ENCODE measurements at regions not wholly inside any gene's neighbourhood (a gene's known extent, or its start where the extent isn't known, plus 50 kb on each side); places are given as distances from the start of the nearest gene placed in this dataset.

DNA sequence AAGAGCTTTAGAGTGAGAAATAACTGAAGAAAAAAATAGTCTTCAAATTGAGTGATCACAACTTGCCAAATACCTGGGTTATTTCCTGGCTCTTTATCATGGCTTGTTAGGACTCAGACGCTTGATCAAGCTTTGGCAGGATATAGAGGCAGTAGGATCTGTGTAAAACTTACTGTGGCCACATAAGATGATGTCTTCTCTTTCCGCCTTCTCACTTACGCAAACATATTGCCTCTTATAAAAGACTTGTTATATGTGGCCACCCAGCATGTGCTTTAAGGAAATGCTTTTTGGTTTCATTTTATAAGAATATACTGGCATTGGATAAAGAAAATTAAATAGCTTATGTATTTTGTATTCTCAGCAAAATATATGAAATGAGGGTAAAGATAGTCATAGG, 101.8 kb upstream of the AKIRIN2 start:
- DNase-seq (ENCODE audit: low read depth): no peak

DNA sequence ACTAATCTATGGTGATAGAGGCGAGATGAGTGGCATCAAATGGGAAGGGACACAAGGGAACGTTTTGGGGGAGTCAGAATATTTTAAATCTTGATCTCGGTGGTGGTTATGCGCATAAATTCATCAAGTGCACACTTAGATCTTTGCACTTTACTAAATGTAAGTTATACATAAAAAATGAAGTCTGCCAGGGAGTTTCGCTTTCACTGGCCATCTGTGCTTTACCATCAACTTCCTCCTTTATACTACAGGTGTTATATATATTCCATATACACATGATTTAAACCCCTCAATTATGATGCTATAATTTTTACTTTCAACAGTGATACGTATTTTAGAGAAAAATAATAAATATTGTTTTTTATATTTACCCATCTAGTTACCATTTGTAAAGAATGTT, 97.6 kb upstream of the AKIRIN2 start:
- no peak for DNase-seq (ENCODE audit: low read depth)

- no peak for DNase-seq (ENCODE audit: low read depth)
Measured at GRCh38 chr6:87798393-87799278, 96.6 kb upstream of the AKIRIN2 start.

- DNase-seq (ENCODE audit: low read depth): no peak
Measured at GRCh38 chr6:87794922-87795885, 93.2 kb upstream of the AKIRIN2 start.

DNA sequence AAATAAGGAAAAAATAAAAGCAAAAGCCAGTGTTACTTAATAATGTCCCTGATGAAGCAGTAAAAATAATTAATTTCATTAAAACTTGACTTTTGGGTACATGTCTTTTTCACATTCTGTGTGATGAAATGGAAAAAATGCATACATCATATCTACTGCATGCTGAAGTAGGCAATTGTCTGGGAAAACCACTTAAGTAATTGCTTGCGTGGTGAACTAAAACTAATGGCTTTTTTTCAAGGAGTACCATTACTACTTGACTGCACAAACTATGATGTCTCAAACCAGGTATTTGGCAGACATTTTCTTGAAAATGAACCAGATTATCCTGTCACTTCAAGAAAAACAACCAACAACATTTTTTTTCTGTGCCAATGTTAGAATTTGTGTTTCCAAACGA, 91.3 kb upstream of the AKIRIN2 start:
- DNase-seq (ENCODE audit: low read depth): no peak

GRCh38 chr6:87791982-87792381, 89.9 kb upstream of the AKIRIN2 start:
- DNase-seq (ENCODE audit: low read depth): no peak

GRCh38 chr6:87791485-87791884, 89.5 kb upstream of the AKIRIN2 start:
- no peak for DNase-seq (ENCODE audit: low read depth)

DNA sequence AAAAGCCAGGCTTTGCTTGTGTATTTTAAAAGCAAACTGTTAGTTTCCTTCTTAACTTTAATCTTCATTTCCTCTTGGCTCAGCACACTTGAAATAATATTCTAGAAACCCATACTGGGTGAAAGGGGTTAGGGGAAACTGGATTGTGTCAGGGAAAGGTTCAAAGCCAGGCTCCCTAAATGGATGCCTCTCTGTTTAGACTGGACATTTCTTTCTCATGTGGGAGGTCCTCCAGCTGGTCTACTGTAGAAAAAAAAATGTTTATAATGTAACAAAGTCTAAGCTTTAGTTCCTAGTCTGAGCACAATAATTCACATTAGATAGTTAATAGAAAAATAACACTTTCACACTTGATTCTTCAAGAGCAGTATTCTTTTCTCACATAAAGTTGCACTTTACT, 89.0 kb upstream of the AKIRIN2 start:
- DNase-seq (ENCODE audit: low read depth): no peak

- DNase-seq (ENCODE audit: low read depth): no peak
Measured at GRCh38 chr6:87789900-87790290, 87.9 kb upstream of the AKIRIN2 start.

GRCh38 chr6:87789198-87789899, 87.3 kb upstream of the AKIRIN2 start:
- DNase-seq (ENCODE audit: low read depth): peak; percentile 16

GRCh38 chr6:87788141-87788540, 86.1 kb upstream of the AKIRIN2 start:
- no peak for DNase-seq (ENCODE audit: low read depth)

DNA sequence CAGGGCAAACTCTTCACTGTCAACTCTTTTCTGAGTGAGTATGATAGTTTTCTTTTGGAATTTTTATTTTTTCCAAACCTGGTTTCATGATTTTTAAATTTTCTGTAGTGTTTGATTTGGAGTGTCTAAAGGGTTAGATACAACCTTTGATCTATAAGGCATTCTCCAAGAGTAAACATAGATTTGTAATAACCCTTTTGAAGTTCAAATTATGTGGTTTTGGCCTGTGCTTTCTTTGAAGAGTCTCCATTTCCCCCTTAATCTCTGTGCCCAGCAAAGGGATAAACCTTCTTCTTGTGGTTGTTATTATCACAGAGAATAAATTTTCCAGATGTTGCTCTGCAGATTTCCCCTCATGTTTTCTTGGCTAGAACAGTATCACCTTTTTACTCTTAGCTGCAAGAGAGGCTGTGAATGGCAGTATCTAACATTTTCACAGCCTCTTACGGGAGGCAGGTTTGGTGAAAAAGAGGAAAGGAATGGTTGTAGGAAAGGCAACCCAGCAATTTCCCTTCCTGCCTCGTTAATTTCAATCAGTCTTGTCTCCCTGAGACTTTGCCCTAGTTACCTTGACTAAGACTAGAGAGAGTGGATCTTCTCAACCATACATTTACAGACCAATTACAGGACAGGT, 83.3 kb upstream of the AKIRIN2 start:
- DNase-seq (ENCODE audit: low read depth): no peak

DNA sequence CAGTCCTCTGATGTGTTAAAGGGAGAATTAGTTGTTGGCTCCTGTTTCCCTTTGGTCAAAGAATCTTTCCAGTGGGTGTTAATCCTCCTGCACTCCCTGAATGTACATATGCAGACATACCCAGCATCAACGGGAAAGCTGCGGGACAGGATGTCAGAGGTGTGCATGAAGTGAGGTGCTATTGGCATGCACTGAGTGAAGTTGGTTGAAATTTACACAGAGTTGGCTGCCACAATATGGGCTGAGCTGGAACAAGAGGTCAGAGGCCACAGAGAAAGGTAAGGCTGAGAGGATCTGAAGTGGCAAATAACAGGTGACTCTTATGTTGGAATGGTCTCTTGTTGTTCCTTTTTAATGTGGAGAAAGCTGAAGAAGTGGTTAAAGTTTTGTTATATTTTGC, 82.7 kb upstream of the AKIRIN2 start:
- no peak for DNase-seq (ENCODE audit: low read depth)

- no peak for DNase-seq (ENCODE audit: low read depth)
Measured at GRCh38 chr6:87784051-87784450, 82.0 kb upstream of the AKIRIN2 start.

DNA sequence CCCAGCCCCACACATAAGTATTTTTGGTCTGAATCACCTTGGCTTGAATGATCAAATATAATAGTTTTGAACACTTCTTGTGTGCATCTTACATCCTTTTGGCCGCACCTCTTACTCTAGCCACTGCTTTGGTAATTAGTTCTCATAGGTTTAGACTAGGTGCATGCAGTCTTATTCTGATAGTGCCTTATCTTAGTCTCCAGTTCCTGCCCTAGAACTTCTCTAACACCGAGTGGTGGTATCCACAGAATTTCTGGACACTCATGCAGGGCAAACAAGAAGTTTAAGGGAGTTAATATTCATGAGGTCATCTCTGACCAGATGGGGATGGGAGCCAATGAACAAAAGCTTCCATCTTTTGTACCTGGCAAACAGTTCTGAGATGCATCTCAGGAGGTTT, 77.5 kb upstream of the AKIRIN2 start:
- DNase-seq (ENCODE audit: low read depth): no peak

- peak; percentile 28 for DNase-seq (ENCODE audit: low read depth)
Measured at GRCh38 chr6:87772597-87773530, 70.8 kb upstream of the AKIRIN2 start.

DNA sequence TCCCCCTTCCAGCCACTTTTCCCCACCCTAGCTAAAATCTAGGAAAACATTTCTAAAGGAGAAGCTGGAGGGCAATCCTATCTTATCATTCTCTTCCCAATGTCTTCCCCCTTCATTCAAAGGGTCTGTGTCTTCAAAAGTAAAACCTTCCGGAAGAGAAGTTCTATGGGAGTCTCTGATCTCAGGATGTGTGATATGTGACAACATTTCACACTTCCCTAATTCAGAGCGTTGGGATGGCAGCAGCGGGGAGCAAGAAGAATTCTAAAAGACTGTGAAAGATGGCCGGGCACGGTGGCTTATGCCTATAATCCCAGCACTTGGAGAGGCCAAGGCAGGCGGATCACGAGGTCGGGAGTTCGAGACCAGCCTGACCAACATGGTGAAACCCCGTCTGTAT, 65.4 kb upstream of the AKIRIN2 start:
- no peak for DNase-seq (ENCODE audit: low read depth)

GRCh38 chr6:87766211-87766610, 64.2 kb upstream of the AKIRIN2 start:
- no peak for DNase-seq (ENCODE audit: low read depth)

GRCh38 chr6:87763901-87764300, 61.9 kb upstream of the AKIRIN2 start:
- DNase-seq (ENCODE audit: low read depth): no peak

DNA sequence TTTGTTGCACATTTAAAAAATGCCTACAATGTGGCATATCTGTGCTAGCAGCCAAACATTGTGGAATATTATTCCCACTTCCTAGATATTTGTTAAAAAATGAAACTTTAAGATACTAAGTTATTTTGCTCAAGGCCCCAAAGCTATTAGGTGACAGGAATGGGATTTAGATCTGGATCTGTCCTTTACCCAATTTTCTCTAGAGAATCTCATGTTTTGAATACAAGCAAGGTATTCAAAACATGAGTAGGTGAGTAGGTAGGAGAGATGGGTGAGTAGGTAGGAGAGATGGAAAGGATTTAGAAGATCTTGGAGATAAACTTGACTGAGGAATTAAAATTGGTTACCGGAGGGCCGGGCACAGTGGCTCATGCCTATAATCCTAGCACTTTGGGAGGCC, 61.2 kb upstream of the AKIRIN2 start:
- DNase-seq (ENCODE audit: low read depth): no peak

DNA sequence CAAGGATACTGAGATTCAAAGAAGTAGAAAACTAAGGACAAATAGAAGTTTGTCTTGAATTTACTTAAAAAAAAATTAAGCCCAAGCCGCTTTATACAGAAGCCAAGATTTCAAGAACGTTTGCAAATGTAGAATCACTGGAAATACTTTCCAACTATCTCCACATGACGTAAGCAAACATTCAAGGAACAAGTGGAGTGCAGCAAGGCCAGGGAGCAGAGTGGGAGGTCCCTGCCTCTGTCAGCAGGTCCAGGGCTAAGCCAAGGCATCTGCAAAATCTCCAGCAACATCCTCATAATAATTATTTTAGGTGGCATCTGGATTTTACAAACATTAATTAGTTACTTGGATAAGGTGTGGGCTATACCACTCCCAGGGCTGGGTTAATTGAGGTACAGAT, 60.1 kb upstream of the AKIRIN2 start:
- no peak for DNase-seq (ENCODE audit: low read depth)

All from fibroblast of the conjunctiva (primary cell).